HG02981 (cell line): ENCODE measurements at regions not wholly inside any gene's neighbourhood (a gene's known extent, or its start where the extent isn't known, plus 50 kb on each side); places are given as distances from the start of the nearest gene placed in this dataset.
"Not testable (repeated sequence)": the region's sequence is repeated elsewhere in the genome, so short reads cannot be mapped to it uniquely, and the experiment has no call there.

Source experiments
- ATAC-seq: cut with Tn5 transposase; IDR thresholded peaks from one replicate; pipeline ENCODE4 v1.9.1; 2021; ENCODE audit warnings: mild to moderate bottlenecking, moderate library complexity; ENCODE audit not compliant: unreplicated experiment

DNA sequence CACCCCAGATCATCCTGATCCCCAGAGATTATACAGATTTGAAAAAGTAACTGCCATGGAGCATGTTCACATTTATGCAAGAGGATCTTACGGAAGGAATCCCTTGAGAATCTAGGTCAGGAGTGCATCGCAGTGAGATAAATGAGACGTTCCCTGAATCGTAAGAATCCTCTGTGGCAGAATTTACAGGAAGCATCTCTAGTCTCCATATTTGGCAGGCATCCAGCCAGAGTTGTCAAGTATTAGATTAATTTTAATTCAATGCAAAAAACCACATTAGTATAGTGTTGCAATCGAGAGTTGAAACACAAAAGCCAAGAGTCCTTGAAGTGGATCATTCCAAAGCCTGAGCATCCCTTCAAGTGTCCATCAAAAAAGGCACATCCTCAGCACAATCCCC is 100.8 kb downstream of the RRAGC start:
- no peak for ATAC-seq

DNA sequence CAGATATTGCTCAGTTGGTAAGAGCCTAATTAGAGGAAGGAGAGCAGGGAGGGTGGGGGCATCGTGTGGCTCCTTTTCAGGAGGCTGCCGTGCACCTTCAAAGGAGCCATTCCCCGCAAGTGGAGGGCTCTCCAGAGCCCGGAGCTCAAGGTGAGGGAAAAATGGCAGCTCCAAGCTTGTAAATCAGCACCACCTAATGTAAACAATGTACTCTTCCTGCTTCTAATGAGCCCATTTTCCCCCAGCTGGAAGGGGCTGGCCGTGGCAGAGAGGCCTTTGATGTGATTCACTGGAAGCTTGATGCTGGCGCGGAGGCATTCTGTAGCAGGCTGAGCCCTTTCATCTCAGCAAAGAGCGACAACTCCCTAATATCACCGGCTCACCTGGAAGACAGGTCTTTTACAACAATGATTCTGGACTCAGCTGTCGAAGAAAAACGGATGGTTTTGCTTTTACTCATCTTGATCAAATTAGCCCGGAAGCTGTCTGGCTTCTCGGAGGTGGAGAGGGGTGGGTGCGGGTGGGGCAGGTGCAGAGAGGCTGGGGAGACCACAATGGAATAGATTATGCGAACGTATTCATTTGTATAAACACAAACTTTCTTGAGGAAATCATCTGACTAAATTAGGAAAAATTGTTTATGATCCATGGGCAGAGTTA is 112.5 kb downstream of the RRAGC start:
- ATAC-seq = no peak

DNA sequence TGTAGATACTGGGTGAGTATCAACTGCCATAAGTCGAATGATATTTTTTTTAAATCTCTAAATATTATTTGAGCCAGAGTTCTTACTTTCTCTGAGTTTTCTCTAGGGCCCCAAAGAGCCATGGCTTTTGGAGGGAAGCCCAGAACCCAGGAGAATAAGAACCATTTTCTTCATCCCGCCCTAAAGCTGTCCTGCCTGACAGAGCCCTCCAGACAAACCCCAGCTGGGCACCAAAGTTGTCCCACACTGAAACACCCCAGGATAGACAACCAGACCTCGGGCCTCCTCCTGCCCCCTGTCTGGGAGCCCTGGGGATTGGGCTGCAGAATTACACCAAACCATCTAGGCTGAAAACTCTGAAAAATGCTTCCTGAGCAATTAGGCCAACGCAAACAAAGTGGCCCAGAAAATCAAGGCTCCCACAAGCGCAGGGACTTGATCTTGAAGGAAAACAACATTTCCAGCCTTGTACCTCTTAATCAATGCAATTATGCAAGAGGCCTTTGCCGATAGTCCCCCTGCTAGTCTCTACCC is 113.1 kb downstream of the RRAGC start:
- ATAC-seq = no peak

DNA sequence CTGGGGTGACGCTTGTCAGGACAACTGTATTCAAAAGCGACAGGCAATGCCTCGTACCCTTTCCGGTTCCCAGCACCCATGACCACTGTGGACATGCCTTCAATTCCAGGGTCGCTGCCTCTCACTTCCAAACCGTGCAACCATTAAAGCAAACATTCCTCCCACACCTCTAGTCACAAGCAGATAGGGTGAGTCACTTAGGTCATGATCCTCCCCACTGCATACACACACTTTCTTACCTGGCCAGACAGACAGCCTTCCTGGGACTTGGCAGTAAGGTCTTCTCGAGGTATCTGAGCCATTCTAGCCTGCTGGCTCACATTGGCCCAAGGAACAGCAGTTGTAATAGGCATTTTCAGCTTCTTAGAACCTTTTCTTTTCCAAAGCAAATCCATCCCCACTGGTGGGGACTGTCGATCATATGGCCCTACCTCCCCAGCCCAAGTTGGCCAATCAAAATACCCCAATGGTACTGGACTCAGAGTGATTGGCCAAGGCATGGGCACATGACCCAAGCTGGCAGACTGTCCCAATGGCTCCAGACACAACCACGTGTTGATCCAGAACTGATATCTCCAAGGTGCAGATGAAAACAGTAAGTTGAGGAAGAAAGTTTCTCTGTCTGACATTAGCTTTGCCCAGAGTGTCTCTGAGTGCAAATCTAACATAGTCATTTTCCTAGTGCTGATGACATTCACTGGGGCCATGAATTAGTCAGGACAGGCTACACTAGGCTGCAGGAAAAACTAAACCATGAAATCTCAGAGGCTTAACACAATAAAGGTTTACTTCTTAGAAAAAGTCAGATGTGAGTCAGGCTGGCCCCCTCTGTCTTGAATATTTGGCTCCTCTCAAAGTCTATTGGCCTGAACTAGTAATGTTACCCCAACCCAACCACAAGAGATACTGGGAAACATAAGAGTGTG is 113.8 kb downstream of the RRAGC start:
- no peak for ATAC-seq

DNA sequence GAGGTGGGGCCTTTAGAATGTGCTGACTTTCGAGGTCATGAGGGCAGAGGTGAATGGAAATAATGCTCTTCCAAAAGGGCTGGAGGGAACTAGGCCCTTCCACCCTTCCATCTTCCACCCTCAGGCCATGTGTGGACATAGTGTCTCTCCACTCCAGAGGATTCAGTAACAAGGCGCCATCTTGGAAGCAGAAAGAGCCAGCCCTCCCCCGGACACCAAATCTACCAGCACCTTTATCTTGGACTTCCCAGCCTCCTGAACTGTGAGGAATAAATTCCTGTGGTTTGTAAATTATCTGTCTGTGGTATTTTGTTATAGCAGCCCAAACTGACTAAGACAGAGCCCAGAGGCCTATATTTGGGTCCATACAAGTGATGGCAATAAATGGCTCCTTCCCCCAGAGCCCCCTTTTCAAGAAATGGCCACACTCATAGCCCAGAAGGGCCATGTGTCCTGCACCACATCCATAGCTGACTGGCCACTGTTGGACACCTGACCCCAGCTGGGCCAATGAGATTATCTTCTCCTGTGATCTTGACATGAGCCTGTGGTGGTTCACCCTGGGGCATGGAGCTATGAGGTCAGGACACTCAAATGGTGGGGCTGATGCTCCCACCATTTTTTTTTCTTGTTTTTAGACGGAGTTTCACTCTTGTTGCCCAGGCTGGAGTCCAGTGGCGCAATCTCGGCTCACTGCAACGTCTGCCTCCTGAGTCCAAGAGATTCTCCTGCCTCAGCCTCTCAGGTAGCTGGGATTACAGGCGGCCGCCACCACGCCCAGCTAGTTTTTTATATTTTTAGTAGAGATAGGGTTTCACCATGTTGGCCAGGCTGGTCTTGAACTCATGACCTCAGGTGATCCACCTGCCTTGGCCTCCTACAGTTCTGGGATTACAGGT is 114.9 kb downstream of the RRAGC start:
- ATAC-seq = no peak

DNA sequence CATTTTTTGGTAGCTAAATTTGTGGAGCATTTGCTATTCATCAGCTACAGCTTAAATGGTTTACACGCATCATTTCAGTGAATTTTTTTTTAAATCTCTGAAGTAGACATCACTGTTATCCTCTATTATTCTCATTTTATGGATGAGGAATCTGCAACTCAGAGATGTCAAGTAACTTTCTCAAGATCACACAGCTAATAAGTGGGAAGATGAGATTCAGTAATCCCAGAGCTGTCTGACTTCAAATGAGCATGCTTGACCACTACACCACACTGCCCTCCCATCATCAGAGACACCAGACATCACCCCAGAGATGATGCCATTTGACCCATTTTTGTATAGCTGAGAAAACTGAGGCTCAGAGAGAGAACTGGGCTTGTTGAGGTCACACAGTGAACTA is 116.4 kb downstream of the RRAGC start:
- no peak for ATAC-seq

DNA sequence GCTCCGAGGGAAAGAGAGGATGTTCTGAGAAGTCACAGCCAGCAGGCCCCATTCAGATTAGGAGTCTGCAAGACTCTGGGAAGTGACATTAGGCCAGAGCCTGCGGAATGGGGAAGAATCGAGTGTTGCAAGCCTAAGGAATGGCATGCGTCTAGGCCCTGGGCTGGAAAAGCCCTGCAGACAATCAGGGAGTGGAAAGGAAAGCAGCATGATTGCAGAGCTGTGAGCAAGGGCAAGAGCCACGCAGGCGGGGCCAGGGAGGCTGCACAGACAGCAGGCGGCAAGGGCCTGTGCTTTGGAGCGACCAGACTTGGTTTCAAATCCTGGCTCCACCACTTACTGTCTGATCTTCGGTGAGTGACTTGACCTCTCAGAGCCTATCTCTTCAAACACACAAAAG is 118.2 kb downstream of the RRAGC start:
- no peak for ATAC-seq

DNA sequence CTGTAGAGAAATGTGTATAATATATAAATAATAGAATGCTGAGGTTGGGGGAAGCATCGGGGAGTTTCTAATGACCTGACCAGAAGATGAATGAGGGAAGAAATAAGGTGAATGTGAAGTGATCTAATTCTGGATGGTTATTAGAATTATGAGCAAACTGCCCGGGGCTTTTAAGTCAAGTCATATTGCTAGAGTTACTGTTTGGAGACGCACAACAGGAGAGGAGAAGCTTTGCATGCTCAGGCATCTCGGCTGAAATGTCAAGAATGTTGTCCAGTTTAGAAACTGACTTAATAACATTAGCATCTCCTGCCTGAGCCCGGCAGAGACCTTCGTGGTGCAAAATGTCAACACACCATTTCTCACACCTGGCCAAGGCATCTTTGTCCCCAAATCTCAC is 119.1 kb downstream of the RRAGC start:
- ATAC-seq = no peak

DNA sequence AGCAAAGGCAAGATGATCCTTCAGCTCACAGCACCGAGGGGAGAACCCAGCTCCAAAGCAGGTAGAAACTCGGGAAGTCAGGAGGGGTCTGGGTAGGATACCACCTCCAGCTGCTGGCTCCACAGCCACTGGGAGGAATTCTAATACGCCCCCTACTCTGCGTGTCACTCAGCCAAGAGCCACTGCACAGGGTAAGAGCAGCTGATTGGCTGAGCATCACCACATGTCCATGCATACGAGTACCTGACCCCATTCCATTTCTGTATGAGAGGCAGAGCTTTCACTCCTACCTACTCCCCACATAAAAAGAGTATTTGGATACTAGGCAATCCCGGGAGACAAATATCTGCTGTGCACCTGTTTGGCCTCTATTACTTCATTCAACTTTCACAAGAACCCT is 121.4 kb downstream of the RRAGC start:
- ATAC-seq = no peak

DNA sequence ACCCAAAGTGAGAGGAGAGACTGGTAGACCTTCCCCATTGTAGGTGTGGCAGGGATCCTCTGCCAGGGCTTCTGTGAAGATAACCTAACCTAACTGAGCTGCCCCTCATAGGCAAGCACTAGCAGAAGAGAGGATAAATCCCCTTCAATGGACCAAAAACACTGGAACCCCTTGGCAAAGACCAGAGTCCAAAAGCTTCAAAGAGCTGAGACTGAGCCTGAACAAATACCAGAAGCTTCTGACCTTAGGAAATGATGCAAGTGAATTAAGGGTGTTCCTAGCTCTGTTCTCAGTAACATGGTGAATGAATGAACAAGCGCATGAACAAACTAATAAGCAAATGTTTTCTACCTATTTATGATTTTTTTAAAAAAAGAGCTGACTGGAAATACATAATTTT is 123.2 kb downstream of the RRAGC start:
- no peak for ATAC-seq

DNA sequence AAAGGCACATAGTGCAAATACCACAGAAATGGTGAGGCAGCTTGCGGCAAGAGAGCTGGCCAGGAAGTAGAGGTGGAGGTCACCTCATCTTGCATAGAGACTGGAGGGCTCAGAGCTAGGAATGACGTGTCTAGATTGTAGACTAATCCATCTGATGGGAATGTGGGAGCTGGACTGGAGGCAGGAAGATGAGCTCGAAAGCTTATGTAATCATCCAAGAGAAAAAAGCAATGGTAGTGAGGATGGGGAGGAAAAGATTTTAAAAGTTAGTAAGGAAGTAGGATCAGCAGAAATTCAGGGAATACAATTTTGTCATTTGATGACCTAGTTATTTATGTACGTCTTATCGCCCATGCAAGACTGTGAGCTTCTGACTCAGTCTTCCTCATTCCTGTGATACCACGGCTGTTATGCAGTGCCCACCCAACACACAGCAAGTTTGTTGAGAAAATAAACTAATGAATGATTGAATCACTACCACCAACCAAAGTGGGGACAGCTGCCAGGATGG is 123.9 kb downstream of the RRAGC start:
- no peak for ATAC-seq

DNA sequence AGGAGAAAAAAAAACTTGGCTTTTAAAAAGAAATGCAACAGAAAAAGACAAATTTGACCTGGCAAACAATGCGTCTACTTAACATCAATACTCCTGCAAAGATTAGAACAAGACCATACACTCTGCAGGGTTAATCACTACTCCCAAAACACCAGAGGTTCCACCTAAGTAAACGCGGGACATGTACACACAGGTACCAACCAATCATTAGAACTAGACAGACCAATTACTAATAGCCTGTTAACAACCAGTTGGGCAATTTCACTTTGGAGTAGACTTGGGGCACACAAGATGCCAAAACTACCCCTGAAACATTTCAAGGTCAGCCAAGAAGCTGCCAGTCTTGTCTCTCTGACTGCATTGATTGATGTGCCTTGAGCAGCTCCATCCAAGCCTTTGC is 125.8 kb downstream of the RRAGC start:
- no peak for ATAC-seq

DNA sequence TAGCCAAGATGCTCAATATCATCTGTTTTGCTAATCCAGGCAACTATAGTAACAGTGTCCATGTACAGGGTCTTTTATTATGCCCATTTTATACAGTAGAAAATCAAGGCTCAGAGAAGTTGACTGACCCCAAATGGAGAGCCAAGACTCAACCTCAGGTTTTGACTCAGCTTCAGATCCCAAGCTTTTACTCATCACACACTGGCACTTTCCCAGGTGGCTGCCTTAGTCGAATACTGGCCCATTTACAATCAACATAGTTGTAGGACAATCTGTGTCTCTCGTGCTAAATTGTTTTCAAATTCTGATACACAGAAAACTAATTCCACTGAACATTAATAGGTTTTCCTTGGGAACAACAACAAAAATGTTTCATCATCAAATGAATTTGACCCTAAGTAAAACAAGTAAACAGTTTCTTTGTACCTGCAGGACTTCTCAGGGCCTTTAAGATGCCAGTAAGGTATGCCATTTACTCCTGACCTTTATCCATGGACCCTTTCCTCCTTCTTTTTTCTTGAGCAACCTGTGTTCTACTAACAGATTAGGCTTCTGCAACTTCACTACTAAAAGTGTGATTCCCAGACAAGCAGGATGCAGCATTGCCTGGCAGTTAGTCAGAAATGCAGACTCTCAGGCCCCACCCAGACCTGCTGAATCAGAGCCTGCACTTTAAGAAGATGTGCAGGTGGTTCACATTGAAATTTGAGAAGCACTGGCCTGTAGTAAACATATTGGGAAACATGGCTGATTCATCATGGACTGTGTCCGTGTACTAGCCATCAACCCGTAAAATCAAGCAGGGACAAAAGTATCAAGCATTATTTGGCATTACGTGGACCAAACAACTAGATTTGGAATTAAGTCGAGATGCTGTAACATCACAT is 128.8 kb downstream of the RRAGC start:
- no peak for ATAC-seq

DNA sequence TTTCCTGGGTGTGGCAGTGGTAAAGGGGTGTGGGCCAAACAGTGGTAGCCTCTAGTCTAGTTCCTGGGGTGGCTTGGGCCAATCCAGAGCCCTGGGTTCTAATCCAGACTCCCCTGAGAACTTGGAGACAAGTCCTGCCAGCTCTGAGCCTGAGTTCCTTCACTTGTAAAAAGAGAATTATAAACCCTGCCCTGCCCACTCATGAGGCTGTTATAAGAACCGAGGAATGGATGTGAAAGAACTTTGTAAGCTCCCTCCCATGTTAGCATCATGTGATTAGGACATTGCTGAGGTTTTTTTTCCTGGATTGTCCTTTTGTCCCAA is 131.0 kb downstream of the RRAGC start:
- no peak for ATAC-seq

DNA sequence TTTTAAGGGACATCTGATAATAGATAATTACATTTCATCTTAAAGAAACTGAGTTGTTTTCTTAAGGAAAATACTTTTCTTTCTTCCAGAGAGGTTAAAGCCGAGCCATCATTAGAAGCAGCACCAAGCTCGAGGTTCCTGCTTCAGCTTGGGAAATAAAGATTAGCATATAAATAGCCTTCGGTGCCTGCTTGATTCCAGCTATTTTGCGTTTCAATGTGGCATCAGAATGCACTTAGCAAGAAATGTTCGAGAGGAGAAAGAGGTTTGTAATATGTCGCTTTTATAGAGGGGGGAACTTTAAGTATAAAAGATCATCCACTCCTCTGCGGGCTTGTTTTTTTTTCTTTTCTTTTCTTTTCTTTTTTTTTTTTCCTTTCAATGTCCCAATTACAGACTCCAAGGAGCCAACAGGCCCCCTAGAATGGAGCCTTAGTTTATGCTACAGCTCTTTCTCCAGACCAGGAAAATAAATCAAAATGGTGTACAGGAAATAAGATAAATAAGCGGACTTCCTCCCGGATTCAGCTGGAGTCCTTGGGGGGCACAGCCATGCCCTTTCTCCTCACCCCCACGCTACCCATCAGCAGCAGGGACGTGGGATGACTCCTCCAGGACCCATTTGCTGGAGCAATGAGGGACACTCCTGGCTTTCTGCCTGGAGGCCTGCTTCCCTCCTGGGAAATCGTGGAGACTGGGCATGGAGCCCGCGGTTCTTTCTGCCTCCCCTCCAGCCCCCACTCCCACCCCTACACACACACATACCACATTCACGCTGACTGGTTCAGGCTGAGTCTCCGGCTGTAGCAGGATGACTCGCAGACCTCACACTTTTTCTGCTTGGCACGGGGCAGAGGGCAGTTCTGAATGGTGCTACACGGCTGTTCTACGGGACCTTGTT is 131.6 kb downstream of the RRAGC start:
- no peak for ATAC-seq

DNA sequence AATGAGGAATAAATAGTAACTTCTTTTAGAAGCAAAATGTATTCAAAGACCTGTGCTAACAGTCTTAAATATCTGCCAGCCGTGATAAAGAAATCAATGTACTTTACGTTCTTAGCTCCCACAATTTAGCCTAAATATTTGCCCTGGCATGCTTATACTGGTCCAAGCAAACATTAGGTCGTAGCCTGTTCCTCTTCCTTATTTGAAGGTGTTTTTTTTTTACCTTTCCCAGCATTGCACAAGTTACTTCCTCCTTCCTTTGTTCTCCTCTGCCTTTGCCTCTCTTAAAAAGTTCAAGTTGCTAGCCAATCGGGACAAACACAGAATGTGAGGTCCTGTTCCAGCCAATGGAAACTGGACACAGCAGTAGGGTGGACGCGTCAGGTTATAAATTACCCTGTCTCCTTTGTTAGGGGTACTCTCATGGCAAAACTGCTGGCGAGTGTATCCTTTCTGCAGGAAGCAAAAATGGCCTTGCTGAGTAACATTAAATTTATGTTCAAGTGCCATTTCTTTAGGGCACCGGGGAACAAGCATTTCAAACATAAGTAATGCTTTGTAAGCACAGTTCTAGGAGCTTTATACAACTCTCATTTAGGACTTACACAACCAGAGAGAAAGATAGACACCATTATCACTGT is 134.1 kb downstream of the RRAGC start:
- ATAC-seq = not testable (repeated sequence)

DNA sequence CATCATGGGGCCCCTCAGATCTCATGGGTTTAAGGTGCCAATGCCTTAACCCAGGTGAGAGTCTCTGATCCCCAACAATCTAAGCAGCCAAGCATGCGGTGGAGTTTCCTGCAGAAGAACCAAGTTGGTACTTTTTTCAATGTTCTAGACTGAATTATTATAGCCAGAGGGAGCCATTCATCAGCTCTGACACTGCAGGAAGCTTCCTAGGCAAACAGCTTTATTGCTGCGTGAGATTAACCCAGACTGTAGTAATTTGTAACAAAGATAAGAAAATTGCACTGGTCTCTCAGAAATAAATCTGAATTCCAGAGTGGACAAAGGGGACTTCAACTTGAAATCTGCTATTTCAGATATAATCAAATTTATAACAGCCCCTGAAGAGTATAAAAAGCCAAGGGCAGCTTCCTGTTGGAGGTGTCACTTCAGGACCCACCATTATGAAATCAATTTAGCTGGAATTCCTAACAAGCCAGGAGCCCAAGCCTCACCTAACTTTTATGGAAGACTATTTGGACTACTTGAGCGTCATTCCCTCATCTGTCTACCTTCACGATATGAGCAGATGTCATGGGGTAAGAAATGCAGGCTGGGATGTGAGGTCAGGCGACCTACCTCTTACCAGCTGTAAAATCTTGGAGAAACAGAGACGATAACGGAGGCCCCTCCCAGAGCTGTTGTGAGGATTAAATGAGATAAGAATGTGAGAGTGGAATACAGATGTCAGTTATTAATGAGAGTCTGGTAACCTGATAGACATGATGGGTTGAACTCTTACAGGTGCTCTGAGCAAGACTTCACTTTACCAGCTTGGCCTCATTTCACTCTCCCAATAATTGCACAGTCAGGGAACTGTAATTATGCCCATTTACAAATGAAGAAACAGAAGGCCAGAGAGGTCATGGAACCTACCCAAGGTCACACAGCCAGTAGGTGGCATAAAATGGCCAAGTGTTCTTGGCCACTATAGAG is 135.1 kb downstream of the RRAGC start:
- ATAC-seq = no peak
